Hepatocyte (in vitro differentiated cells): ENCODE measurements at regions not wholly inside any gene's neighbourhood (a gene's known extent, or its start where the extent isn't known, plus 50 kb on each side); places are given as distances from the start of the nearest gene placed in this dataset.

ENCODE experiments used
- DNase-seq: peaks from one replicate; pipeline ENCODE4 v3.0.0-alpha.2; 2016; ENCODE audit warnings: low spot score
- H2AFZ ChIP-seq: fragments of 200-600 bp; sonication (generic); 2 replicates; pipeline ENCODE4 v1.6.0; 2016; ENCODE audit warnings: antibody characterized with exemption, mild to moderate bottlenecking
- H3K27ac ChIP-seq: fragments of 200-600 bp; sonication (generic); 2 replicates; pipeline ENCODE4 v1.5.1; 2016; ENCODE audit warnings: mild to moderate bottlenecking
- H3K27me3 ChIP-seq: fragments of 200-600 bp; sonication (generic); 2 replicates; pipeline ENCODE4 v1.6.1; 2016
- H3K36me3 ChIP-seq: fragments of 200-600 bp; sonication (generic); replicated peaks from 2 replicates; pipeline ENCODE4 v1.5.1; 2016; ENCODE audit warnings: low read depth; ENCODE audit not compliant: insufficient read depth
- H3K4me1 ChIP-seq: fragments of 200-600 bp; sonication (generic); 2 replicates; pipeline ENCODE4 v1.5.1; 2016; ENCODE audit warnings: mild to moderate bottlenecking, moderate library complexity; ENCODE audit not compliant: insufficient read depth
- H3K4me2 ChIP-seq: fragments of 200-600 bp; sonication (generic); 2 replicates; pipeline ENCODE4 v1.6.0; 2016
- H3K4me3 ChIP-seq: fragments of 200-600 bp; sonication (generic); 2 replicates; pipeline ENCODE4 v1.5.1; 2016; ENCODE audit warnings: mild to moderate bottlenecking
- H3K79me2 ChIP-seq: fragments of 200-600 bp; sonication (generic); 2 replicates; pipeline ENCODE4 v1.6.0; 2017; ENCODE audit warnings: mild to moderate bottlenecking
- H3K9me2 ChIP-seq: fragments of 200-600 bp; sonication (generic); replicated peaks from 2 replicates; pipeline ENCODE4 v1.6.0; 2017; ENCODE audit warnings: mild to moderate bottlenecking; ENCODE audit not compliant: insufficient read depth
- H3K9me3 ChIP-seq: fragments of 200-600 bp; sonication (generic); 2 replicates; pipeline ENCODE4 v1.5.1; 2016; ENCODE audit warnings: low read depth, mild to moderate bottlenecking
- H4K20me1 ChIP-seq: fragments of 200-600 bp; sonication (generic); 2 replicates; pipeline ENCODE4 v1.6.0; 2016; ENCODE audit warnings: mild to moderate bottlenecking; ENCODE audit not compliant: insufficient read depth, poor library complexity, severe bottlenecking
- EZH2 ChIP-seq: fragments of 200-600 bp; sonication (generic); IDR thresholded peaks from 2 replicates; pipeline ENCODE4 v1.6.1; 2016; ENCODE audit warnings: antibody characterized with exemption, mild to moderate bottlenecking, borderline replicate concordance
- EZH2phosphoT487 ChIP-seq: fragments of 200-600 bp; sonication (generic); IDR thresholded peaks from one replicate; pipeline ENCODE4 v1.6.1; 2018; ENCODE audit warnings: antibody characterized with exemption, mild to moderate bottlenecking, low read depth, moderate library complexity; ENCODE audit not compliant: unreplicated experiment, severe bottlenecking
- WGBS: methylation state at CpG from one replicate; pipeline ENCODE4 v1.1.6; 2016; ENCODE audit warnings: low lambda C conversion rate; ENCODE audit errors: missing lambda C conversion rate; 5-methylcytosine and 5-hydroxymethylcytosine counted together
- TF ChIP-seq, protein P1 (sequence below): fragments of 200-600 bp; sonication (generic); IDR thresholded peaks from 2 replicates; pipeline ENCODE4 v1.5.1; 2016; ENCODE audit warnings: antibody characterized with exemption, mild to moderate bottlenecking; ENCODE audit not compliant: poor library complexity

DNA sequence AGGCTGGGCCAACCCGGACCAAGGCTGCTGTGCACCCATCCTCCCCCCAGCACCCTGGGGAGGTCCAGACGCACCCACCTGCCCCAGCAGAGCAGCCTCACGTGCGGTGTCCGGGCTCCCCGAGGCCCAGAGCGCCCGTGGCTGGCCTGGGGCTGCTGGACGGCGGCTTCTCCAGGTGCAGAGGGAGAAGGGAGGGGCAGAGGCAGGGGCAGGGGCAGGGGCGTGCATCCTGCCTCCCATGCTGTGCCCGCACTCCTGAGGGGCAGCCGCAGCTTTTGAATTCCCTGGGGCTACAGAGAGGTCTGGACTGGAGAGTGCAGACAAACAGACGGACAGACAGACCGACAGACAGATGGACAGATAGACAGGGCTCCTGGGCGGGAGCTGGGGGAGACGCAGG lies 83.6 kb upstream of the PRR5 start:
- Histone ChIP-seq H2AFZ (no peak overlapping the region), H3K27ac (no peak overlapping the region), H3K27me3 (no peaks in the 10 kb centered on the region), H3K4me2 (no peak overlapping the region), H4K20me1 (no peaks in the 10 kb centered on the region), H3K36me3 (no peaks in the 10 kb centered on the region), H3K9me3 (no peaks in the 10 kb centered on the region), H3K9me2 (no peaks in the 10 kb centered on the region), H3K4me1 (no peaks in the 10 kb centered on the region), H3K4me3 (no peak overlapping the region), H3K79me2 (no peaks in the 10 kb centered on the region)
- 83% methylated on average over 14 of the region's 17 CpGs for WGBS
- DNase-seq, result no peak
- no peak for TF ChIP-seq EZH2phosphoT487
- TF ChIP-seq EZH2, result no peak
- TF ChIP-seq, protein P1, sequence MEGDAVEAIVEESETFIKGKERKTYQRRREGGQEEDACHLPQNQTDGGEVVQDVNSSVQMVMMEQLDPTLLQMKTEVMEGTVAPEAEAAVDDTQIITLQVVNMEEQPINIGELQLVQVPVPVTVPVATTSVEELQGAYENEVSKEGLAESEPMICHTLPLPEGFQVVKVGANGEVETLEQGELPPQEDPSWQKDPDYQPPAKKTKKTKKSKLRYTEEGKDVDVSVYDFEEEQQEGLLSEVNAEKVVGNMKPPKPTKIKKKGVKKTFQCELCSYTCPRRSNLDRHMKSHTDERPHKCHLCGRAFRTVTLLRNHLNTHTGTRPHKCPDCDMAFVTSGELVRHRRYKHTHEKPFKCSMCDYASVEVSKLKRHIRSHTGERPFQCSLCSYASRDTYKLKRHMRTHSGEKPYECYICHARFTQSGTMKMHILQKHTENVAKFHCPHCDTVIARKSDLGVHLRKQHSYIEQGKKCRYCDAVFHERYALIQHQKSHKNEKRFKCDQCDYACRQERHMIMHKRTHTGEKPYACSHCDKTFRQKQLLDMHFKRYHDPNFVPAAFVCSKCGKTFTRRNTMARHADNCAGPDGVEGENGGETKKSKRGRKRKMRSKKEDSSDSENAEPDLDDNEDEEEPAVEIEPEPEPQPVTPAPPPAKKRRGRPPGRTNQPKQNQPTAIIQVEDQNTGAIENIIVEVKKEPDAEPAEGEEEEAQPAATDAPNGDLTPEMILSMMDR, result no peak

DNA sequence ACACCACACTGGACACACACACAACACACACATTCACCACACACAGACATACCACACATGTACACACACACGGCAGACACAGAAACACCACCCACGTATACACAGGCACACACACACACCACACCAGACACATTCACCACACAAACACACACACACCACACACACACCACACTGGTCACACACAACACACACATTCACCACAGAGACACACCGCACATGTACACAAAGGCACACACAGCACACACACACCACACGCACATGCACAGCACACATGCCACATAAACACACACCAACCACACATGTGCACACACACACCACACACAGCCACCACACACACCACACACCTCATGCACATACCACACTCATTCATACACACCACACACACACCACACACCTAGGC lies 84.2 kb upstream of the PRR5 start:
- H3K4me3 ChIP-seq, result no peak overlapping the region
- WGBS, result 91% methylated on average over 4 of the region's 4 CpGs
- H2AFZ ChIP-seq, result no peak overlapping the region
- TF ChIP-seq EZH2phosphoT487 (no peak), EZH2 (no peak)
- TF ChIP-seq, protein P1, result no peak
- H3K27me3 ChIP-seq, result no peaks in the 10 kb centered on the region
- H3K4me1 ChIP-seq, result no peaks in the 10 kb centered on the region
- DNase-seq, result no peak
- H3K4me2 ChIP-seq, result no peak overlapping the region
- no peaks in the 10 kb centered on the region for H4K20me1 ChIP-seq
- no peaks in the 10 kb centered on the region for H3K36me3 ChIP-seq
- H3K27ac ChIP-seq, result no peak overlapping the region
- H3K9me3 ChIP-seq, result no peaks in the 10 kb centered on the region
- H3K79me2 ChIP-seq, result no peaks in the 10 kb centered on the region
- H3K9me2 ChIP-seq, result no peaks in the 10 kb centered on the region

DNA sequence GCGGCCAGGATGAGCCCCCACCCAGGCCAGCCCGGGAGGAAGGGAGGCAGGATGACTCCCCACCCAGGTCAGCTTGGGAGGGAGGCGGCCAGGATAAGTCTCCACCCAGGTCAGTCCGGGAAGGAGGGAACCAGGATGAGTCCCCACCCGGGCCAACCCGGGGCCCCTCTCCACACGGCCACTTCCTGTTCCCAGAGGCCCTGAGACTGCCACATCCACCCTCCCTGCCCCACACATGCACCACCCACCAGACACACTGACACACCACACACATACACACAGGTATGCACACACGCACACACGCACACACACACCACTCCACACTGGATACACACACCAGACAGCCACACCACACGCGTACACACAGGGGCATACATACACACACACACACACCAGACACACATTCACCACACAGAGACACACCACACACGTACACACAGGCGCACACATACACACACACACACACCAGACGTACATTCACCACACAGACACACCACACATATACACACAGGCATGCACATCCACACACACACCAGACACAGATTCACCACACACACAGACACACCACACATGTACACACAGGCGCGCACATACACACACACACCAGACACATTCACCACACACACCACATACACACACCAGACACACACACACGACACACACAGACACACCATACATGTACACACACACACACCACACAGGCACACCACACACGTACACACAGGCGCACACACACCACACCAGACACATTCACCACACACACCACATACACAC lies 84.9 kb upstream of the PRR5 start:
- Histone ChIP-seq H3K9me2 (no peaks in the 10 kb centered on the region), H3K4me2 (no peak overlapping the region), H3K27ac (no peak overlapping the region), H3K9me3 (no peaks in the 10 kb centered on the region), H3K79me2 (no peaks in the 10 kb centered on the region), H2AFZ (no peak overlapping the region), H3K36me3 (no peaks in the 10 kb centered on the region), H3K4me3 (no peak overlapping the region), H3K27me3 (no peaks in the 10 kb centered on the region), H4K20me1 (no peaks in the 10 kb centered on the region), H3K4me1 (no peaks in the 10 kb centered on the region)
- DNase-seq, result no peak
- TF ChIP-seq EZH2, result no peak
- TF ChIP-seq, protein P1, result no peak
- no peak for TF ChIP-seq EZH2phosphoT487
- WGBS, result 82% methylated on average over 18 of the region's 19 CpGs
